ENCODE measurements at regions not wholly inside any gene's neighbourhood (a gene's known extent, or its start where the extent isn't known, plus 50 kb on each side); places are given as distances from the start of the nearest gene placed in this dataset.

DNA sequence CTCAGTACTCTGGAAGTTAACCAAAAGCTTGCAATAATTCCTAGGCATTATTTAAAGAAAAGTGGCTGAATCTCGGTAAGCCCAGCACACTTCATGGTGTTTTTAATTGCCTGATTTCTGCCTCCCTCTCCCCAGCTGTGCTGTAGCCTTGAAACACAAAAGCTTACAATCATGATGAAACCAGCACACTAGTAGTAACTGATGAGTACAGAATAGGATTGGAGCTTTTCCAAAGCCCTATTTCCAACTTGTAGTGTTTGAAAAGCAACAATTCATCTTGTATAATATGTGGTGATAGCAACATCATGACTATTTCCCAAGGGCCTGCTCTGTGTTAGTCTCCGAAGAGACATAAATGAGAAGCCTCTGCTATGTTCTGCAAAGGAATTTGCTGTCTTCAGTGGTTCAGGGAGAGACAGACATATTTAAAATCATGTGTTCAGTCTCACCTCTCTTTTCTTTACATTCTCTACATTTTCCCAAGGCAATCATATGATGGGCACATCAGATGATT, 1015.0 kb downstream of the BCL11A start:
- no peaks in the 10 kb centered on the region for H3K9me3 ChIP-seq (replicated peaks; ENCODE audit: insufficient read depth, low read length)
- no peak overlapping the region for H3K27ac ChIP-seq (ENCODE audit: low read length)
- no peak overlapping the region for H3K9ac ChIP-seq (ENCODE audit: low read length)
- no peaks in the 10 kb centered on the region for H3K79me2 ChIP-seq (ENCODE audit: low read length)
- no peaks in the 10 kb centered on the region for H3K4me1 ChIP-seq (ENCODE audit: low read length)
- H3K27me3 ChIP-seq (replicated peaks; ENCODE audit: insufficient read depth, low read length), result no peaks in the 10 kb centered on the region
- no peak overlapping the region for H3K4me3 ChIP-seq (ENCODE audit: low read length)
- TF ChIP-seq EZH2 (optimal IDR thresholded peaks at IDR 0.05; ENCODE audit: low read depth, low read length), result no peak
- H4K20me1 ChIP-seq (ENCODE audit: insufficient read depth, low read length), result no peaks in the 10 kb centered on the region
- H2AFZ ChIP-seq (ENCODE audit: low read length), result no peak overlapping the region
- no peaks in the 10 kb centered on the region for H3K9me2 ChIP-seq (replicated peaks; ENCODE audit: insufficient read depth, low read length)
- H3F3A ChIP-seq (ENCODE audit: insufficient read depth, low read length), result no peaks in the 10 kb centered on the region
- H3K36me3 ChIP-seq (replicated peaks; ENCODE audit: insufficient read depth, low read length), result no peaks in the 10 kb centered on the region
- no peak for DNase-seq
- H3K4me2 ChIP-seq (ENCODE audit: low read depth, low read length), result no peak overlapping the region

GRCh38 chr2:59532808-59533207, 1020.6 kb downstream of the BCL11A start:
- H3K27ac ChIP-seq (ENCODE audit: low read length), result no peak overlapping the region
- H3K79me2 ChIP-seq (ENCODE audit: low read length), result no peaks in the 10 kb centered on the region
- DNase-seq, result no peak
- no peaks in the 10 kb centered on the region for H3K4me1 ChIP-seq (ENCODE audit: low read length)
- no peak overlapping the region for H3K4me3 ChIP-seq (ENCODE audit: low read length)
- no peaks in the 10 kb centered on the region for H3K27me3 ChIP-seq (replicated peaks; ENCODE audit: insufficient read depth, low read length)
- H3K36me3 ChIP-seq (replicated peaks; ENCODE audit: insufficient read depth, low read length), result no peaks in the 10 kb centered on the region
- H3K9ac ChIP-seq (ENCODE audit: low read length), result no peak overlapping the region
- H3K4me2 ChIP-seq (ENCODE audit: low read depth, low read length), result no peak overlapping the region
- H2AFZ ChIP-seq (ENCODE audit: low read length), result no peak overlapping the region
- no peaks in the 10 kb centered on the region for H4K20me1 ChIP-seq (ENCODE audit: insufficient read depth, low read length)
- no peaks in the 10 kb centered on the region for H3K9me3 ChIP-seq (replicated peaks; ENCODE audit: insufficient read depth, low read length)
- H3F3A ChIP-seq (ENCODE audit: insufficient read depth, low read length), result no peaks in the 10 kb centered on the region
- TF ChIP-seq EZH2 (optimal IDR thresholded peaks at IDR 0.05; ENCODE audit: low read depth, low read length) (no peak), EZH2phosphoT487 (IDR thresholded peaks at IDR 0.05; ENCODE audit: low read length) (no peak)
- TF ChIP-seq, protein P1, sequence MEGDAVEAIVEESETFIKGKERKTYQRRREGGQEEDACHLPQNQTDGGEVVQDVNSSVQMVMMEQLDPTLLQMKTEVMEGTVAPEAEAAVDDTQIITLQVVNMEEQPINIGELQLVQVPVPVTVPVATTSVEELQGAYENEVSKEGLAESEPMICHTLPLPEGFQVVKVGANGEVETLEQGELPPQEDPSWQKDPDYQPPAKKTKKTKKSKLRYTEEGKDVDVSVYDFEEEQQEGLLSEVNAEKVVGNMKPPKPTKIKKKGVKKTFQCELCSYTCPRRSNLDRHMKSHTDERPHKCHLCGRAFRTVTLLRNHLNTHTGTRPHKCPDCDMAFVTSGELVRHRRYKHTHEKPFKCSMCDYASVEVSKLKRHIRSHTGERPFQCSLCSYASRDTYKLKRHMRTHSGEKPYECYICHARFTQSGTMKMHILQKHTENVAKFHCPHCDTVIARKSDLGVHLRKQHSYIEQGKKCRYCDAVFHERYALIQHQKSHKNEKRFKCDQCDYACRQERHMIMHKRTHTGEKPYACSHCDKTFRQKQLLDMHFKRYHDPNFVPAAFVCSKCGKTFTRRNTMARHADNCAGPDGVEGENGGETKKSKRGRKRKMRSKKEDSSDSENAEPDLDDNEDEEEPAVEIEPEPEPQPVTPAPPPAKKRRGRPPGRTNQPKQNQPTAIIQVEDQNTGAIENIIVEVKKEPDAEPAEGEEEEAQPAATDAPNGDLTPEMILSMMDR (IDR thresholded peaks at IDR 0.05; ENCODE audit: low read length), result no peak
- no peaks in the 10 kb centered on the region for H3K9me2 ChIP-seq (replicated peaks; ENCODE audit: insufficient read depth, low read length)

- Histone ChIP-seq H4K20me1 (ENCODE audit: insufficient read depth, low read length) (no peaks in the 10 kb centered on the region), H3K9ac (ENCODE audit: low read length) (no peak overlapping the region), H3K9me3 (replicated peaks; ENCODE audit: insufficient read depth, low read length) (no peaks in the 10 kb centered on the region), H3K27me3 (replicated peaks; ENCODE audit: insufficient read depth, low read length) (no peaks in the 10 kb centered on the region), H3K4me3 (ENCODE audit: low read length) (no peak overlapping the region), H3K9me2 (replicated peaks; ENCODE audit: insufficient read depth, low read length) (no peaks in the 10 kb centered on the region), H3K4me1 (ENCODE audit: low read length) (no peaks in the 10 kb centered on the region), H3K79me2 (ENCODE audit: low read length) (no peaks in the 10 kb centered on the region), H3K36me3 (replicated peaks; ENCODE audit: insufficient read depth, low read length) (no peaks in the 10 kb centered on the region), H3F3A (ENCODE audit: insufficient read depth, low read length) (no peaks in the 10 kb centered on the region), H2AFZ (ENCODE audit: low read length) (no peak overlapping the region), H3K27ac (ENCODE audit: low read length) (no peak overlapping the region), H3K4me2 (ENCODE audit: low read depth, low read length) (no peak overlapping the region)
- TF ChIP-seq EZH2phosphoT487 (IDR thresholded peaks at IDR 0.05; ENCODE audit: low read length) (no peak), EZH2 (optimal IDR thresholded peaks at IDR 0.05; ENCODE audit: low read depth, low read length) (no peak)
- TF ChIP-seq, protein P1 (IDR thresholded peaks at IDR 0.05; ENCODE audit: low read length), result no peak
- no peak for DNase-seq
Observed at GRCh38 chr2:59530258-59530657, 1023.2 kb downstream of the BCL11A start.

DNA sequence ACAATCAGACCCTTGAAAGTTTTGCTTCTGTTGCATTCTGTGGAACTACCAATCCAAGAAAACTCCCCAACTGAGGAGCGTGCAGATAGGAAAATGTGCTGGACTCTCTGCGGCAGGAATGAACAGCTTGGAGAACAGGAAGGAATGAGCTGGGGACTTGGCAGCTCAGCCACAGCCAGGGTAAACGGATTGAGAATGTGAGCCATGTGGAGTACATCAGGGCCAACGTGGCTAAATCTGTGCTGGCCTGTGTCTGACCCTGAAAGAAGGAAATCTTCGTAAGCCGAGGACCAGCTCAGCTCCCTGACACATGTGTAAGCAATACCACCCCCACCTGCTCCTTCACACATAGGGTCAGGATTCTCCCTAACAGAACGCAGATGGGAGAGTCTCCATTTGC, 1023.7 kb downstream of the BCL11A start:
- no peaks in the 10 kb centered on the region for H3K79me2 ChIP-seq (ENCODE audit: low read length)
- TF ChIP-seq EZH2 (optimal IDR thresholded peaks at IDR 0.05; ENCODE audit: low read depth, low read length), result no peak
- TF ChIP-seq, protein P1 (IDR thresholded peaks at IDR 0.05; ENCODE audit: low read length), result no peak
- no peak for TF ChIP-seq EZH2phosphoT487 (IDR thresholded peaks at IDR 0.05; ENCODE audit: low read length)

More for the DNA sequence above, 1023.7 kb downstream of the BCL11A start:
- Histone ChIP-seq H3K4me3 (ENCODE audit: low read length) (no peak overlapping the region), H3F3A (ENCODE audit: insufficient read depth, low read length) (no peaks in the 10 kb centered on the region), H3K9me2 (replicated peaks; ENCODE audit: insufficient read depth, low read length) (no peaks in the 10 kb centered on the region), H3K9me3 (replicated peaks; ENCODE audit: insufficient read depth, low read length) (no peaks in the 10 kb centered on the region), H3K27me3 (replicated peaks; ENCODE audit: insufficient read depth, low read length) (no peaks in the 10 kb centered on the region), H3K27ac (ENCODE audit: low read length) (no peak overlapping the region), H3K4me2 (ENCODE audit: low read depth, low read length) (no peak overlapping the region), H3K4me1 (ENCODE audit: low read length) (no peaks in the 10 kb centered on the region), H2AFZ (ENCODE audit: low read length) (no peak overlapping the region), H3K9ac (ENCODE audit: low read length) (no peak overlapping the region), H3K36me3 (replicated peaks; ENCODE audit: insufficient read depth, low read length) (no peaks in the 10 kb centered on the region), H4K20me1 (ENCODE audit: insufficient read depth, low read length) (no peaks in the 10 kb centered on the region)
- DNase-seq, result no peak

All from MM.1S (cell line).